HG03045 (cell line): ENCODE measurements at regions not wholly inside any gene's neighbourhood (a gene's known extent, or its start where the extent isn't known, plus 50 kb on each side); places are given as distances from the start of the nearest gene placed in this dataset.
"Not testable (repeated sequence)": the region's sequence is repeated elsewhere in the genome, so short reads cannot be mapped to it uniquely, and the experiment has no call there.

Source experiments
- ATAC-seq: cut with Tn5 transposase; IDR thresholded peaks from one replicate; pipeline ENCODE4 v1.9.1; 2021; ENCODE audit warnings: mild to moderate bottlenecking, moderate library complexity; ENCODE audit not compliant: unreplicated experiment

DNA sequence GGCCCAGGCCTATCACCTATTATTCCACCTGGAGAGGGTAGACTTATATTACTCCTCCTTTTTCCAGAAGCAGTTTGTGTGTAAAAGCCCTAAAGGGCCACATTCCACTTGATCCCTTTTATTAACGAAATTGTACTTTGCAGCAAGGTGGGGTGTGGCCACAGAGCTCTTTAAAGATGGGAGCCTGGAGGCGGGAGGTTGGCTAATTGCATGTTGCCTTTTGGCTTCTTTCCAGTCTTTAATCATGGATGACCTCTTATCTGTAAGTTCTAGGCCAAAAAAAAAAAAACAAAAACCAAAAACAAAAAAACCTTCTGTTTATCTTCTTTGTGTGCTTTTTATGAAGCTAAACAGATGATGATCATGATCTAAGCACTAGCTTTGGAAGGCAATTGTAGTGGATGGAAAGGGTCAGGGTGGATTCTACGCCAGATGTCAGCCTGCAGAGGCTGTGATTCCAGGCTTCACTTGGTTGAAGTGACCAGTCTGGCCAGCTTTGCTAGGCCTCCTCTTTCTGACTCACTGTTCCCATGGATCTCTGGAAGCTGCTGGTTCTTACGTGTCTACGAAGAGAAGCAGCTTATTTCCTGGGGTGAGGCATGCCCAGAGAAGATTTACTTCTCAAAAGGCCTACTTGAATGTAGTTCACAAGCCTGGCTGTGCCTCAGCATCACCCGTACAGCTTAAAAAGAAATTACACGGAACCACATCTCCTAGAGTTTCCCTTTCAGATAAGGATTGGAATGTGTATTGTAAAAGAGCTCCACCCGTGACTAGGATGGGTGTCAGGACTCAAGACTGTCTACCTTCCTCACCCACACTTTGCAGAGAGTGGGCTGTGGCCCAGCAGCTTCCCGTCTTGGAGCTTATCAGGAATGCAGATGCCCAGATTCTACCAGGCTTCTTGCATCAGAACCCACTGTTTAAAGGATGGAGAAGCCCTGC is 330.9 kb upstream of the C2CD4B start:
- ATAC-seq, result no peak

DNA sequence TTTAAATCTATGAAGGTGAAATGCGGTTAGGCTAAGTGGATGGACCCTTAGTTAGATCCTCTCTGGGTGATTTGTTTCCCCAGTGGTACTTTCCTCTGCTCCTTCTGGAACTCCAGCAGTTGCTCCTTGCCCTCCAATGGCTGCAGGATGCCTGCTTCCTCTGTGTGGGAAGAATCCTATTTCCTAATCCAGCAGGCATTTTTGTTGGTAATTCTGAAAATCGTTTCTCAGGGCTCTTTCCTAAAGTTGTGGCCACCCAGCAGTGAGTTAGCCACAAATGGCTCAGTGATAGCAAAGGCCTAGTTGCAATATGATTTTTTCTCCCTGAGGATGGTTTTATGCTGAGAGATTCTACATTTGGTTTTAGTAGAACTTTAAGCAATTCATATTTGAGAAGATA is 332.3 kb upstream of the C2CD4B start:
- no peak for ATAC-seq

DNA sequence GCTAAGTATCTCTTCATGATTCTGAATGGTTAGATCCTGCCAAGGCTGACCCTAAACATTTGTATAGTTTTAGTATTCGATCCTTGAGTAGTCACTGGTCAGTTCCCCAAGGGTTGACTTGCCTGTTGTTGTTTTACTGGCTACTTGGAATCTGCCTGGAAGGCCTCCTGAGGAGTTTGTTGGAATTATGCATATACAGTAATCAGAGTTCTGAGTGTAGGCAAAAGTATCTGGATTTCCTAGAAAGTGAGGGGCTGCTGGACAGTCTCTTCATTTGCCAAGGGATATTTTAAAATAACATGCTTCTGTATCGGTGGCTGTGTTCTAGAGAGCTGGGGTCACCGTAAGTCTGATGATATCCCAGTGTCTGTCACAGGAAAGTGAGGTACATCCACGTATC is 333.2 kb upstream of the C2CD4B start:
- no peak for ATAC-seq

DNA sequence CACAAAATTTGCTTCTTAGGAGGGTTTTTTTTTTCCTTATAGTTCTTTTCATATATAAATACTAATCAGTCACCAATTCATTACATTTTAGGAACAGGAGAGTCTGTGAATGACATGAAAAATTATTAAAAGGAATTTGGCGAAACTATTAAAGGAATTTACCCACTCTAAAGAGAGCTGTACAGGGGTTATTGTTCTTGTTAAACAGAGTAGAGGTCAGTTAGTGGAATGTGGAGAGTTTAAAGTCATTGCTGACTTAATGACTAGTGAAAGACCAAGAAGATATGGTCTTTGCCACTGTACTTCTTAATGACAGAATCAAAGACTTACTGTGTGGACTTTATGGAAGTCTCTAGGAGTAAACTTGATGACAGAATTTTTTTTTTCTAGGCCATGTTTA is 333.6 kb upstream of the C2CD4B start:
- no peak for ATAC-seq

DNA sequence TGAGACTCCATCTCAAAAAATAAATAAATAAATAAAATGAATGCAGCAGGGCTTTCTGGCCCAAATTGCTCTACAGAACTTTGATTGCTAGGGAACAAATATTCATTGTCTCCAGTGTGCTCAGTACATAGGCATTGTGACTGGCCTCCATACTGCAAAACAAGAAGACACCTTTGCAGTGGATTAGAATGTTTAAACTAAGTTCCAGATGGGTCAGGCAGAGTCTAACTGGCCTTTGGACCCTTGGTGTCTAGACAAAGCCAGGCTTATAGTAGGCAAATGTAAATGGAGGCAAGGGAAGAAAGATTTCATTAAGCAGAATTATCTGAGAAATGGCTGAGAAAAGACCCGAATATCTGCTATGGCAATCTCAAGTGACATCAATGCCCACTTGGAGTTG is 335.2 kb upstream of the C2CD4B start:
- no peak for ATAC-seq

DNA sequence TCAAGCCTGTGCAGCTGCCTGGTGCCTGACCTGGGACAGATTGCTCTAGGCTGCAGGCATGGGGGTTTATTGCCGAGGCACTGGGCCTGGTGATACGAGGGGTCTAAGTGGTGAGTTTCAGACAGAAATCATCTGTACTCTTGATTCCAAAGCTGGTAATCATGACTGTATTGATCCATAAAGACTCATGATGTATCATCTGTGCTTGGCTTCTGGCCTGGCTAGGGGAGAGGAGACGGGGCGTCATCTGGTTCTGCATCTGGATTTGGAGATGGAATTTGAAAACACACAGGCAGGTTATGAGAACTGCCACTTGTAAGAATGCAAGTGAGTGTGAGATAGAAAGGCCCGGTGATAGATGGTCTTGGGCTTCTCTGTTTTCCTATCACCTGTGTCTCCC is 337.4 kb upstream of the C2CD4B start:
- no peak for ATAC-seq

DNA sequence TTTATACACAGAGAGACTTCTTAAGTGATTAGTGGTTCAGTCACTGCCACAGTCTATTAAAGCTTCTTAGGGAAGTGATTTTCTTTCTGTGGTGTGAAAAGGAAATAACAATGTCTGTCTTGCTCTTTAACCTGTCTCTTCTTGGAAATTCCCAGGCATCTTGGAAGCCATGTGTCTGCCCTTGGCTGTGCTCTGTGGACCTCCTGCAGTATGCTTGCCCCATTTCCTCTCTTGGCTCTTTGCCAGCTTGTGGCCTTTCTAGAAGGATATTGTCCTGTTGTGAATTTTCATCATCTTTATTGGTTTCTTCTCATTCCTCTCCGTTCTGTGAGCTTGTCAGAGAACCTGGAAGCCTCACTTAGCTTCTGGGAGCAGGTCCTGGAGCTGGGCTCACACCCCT is 338.4 kb upstream of the C2CD4B start:
- no peak for ATAC-seq

DNA sequence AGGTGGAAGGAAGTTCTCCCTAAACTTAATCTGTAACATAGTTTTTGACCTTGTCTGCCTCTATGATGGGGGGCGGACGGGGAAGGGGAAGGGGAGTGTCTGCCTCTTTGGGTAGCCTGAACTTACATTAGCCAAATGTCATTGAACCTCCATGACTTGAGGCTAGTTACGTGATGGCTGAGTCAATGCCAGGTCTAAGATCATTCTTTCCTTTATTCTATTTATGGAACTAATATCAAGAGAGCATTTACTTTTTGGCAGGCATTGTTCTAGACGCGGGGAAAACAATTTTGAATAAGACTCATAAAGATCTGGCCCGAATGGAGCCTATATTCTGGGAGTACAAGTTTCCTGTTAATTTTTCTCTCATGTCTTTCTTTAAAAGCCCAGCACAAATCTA is 340.7 kb upstream of the C2CD4B start:
- no peak for ATAC-seq

DNA sequence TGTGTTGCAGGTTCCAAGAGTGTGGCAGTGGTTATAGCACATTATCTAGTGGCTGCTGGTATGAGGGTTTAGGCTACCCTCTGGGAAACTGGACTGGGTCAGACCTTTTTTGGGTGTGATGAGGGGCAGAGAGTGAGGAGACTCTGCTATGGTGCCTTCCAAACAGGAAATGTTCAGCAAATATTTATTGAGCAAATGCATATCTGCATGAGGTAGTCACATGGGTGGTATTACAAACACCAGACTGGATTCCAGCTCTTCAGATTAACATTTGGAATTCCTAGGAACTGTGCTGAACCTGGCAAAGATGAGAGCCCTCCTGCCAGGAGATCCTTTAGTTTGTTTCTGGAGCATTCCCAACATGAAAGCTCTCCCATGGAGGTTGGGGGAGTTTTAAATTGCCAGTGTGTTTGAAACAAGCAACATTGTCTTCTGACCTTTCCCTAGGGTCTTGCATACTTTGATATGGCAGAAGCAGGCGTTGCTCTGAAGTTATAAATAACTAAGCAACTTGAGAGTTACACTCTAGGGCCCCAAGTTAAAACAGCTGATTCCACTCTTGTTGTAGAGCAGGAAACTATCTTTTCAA is 341.2 kb upstream of the C2CD4B start:
- no peak for ATAC-seq

DNA sequence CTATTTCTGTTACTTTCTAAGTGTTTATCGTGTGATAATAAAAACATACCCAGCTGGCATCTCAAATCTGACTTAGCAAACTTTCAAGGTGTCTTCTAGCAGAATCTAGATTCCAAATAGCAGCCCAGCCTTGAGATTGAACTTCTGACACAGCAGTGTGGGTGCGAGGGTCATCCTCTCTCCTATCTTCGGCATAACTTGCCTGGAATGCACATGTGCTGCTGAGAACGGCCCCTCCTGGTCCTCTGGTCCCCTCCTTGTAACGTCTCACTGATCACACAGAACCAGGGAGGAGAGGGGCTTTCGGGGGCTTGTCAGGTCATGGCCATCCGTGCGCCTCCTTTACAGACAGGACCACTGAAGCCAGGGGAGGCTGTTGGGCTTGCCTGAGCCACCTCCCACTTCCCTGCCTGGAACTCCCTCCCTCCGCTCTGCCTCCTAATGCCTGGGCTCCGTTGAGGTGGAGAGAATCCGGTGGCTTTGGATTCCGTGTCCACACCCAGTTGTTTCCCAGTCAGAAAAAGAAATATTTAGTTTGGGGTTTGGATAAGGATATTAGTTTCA is 344.4 kb upstream of the C2CD4B start:
- no peak for ATAC-seq

DNA sequence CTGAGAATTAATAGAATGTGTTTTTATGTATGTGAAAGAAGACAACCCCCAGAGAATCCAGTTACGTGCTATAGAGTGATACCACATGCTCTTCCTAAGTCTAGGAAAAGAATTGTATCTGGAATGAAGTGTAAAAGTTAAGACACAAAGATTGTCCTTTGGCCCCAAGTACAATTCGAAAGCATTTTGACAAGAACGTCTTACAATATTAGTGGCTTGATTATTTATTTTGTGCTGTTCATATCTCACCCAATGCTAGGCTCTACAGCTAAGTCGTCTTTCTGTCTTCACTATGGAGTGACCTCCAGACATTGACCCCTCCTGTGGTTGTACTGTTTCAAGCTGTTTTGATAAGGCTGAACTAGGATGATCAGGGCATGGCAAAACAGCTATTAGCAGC is 345.7 kb upstream of the C2CD4B start:
- no peak for ATAC-seq

DNA sequence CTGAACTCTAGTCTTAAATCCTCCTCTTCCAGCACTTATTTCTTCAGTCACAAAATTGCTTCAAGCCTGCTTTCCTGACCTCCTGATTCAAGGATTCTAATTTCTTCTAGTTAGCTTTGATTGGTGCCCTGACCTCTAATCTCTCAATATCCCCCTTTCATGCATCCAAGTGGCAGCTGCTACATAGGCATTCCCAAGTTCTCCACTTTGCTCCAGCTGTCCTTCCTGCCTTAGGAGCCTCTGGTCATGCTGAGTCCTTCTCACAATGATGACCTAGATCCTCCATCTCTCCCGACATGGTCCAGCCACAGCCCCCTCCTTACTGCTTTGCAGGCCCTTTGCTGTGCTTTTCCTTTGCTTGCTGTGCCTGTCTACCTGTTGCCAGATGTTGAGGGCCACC is 347.8 kb upstream of the C2CD4B start:
- ATAC-seq, result no peak

DNA sequence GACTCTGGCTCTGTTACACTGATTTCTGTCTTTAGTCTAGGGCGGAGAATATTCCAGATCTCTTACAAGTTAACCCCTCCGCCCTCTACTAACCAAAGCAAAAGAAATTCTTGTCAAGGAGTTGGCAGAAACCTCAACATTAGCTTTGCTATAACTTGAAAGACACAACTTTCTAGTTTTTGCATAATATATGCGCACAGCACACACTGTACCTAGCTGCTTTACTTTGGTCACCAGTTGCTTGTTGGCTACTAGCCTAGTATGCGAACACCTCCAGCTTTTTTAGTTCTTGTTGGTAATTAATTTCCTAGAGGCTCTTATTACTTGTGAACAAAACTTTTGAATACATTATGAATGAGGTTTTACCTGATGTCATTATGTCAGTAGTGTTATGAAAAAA is 348.8 kb upstream of the C2CD4B start:
- no peak for ATAC-seq

DNA sequence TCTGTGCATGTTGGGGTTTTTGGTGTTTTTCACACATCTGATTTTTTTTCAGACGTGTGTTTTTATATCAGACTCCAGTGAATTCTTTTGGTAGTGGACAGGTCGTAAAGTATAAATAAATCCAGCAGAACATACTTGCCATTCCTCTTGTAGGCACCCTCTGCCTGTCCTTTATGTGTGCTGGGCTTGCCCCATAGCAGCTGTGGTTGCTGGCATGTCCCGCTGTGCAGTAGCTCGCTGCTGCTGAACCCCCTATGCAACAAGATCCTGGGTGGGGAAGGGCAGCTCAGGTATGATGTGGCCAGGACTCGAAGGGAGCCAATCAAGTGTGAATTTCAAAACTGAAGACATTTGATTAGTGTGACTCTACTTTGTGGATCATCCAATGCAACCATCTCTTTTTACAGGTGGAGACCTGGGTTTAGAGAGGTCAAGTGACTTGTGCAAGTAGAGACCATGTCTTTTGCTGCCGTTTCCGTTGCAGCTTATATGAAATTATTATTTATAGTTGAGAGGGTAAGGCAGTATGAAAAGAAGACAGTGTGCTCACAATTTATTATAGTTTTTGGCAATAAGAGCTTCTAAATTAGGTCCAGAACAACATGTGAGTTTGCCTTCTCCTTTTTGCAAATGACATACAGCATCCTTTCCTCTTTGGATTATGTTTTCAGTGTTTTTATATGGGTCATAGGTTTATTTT is 350.8 kb upstream of the C2CD4B start:
- no peak for ATAC-seq

DNA sequence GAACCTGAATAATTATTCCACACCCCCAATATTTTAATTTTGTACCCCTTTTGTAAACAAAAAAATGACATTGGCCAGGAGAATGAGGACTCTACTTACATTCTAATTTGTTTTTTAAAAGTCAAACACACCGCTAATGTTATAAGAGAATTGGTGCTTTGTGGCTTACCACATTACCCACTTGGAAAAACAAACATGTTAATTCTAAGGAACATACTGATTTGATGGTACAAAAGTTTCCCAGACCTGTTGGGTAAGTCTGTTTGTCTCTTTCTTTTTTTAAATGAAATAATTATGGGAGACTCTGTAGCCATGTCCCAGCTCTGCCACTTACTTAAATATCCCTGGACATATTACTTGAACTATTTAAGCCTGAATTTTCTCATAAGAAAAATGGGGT is 352.5 kb upstream of the C2CD4B start:
- ATAC-seq, result no peak

DNA sequence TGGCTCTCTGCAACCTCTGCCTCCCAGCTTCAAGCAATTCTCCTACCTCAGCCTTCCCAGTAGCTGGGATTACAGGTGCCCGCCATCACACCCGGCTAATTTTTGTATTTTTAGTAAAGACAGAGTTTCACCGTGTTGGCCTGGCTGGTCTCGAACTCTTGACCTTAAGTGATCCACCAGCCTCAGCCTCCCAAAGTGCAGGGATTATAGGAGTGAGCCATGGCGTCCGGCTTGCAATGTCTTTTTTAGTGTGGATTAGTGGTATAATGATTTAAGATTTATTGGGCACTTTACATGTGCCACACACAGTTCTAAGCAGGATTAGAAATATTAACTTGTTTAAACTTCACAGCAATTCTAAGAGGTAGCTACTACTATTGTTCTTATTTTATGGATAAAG is 353.6 kb upstream of the C2CD4B start:
- ATAC-seq, result not testable (repeated sequence)

DNA sequence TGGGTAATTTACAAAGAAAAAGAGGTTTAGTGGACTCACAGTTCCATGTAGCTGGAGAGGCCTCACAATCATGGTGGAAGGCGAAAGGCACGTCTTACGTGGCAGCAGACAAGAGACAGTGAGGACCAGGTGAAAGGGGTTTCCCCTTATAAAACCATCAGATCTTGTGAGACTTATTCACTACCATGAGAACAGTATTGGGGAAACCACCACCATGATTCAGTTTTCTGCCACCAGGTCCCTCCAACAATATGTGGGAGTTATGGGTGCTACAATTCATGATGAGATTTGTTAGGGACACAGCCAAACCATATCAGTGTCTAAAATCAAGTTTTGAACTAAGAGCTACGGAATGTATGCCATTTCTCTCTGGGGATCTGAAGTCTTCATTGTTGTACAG is 354.8 kb upstream of the C2CD4B start:
- no peak for ATAC-seq

DNA sequence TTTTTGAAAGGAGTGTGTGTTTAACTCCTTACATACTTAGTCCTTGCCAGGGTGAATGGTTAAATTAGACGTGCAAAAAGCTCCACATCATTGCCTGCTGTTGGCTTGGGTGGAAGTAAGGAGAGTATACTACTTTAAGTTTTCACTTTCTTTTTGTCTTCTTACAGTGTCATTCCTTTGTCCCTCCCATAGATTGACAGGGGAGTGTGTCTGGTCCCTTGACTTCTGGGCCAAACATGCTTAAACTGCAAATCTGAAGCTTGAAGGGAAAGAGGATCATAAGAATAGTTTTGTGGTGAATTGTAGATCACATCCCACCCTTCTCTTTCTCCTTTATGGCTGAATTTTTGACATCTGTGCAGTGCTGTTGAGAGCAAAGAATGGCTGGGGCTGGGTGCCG is 355.8 kb upstream of the C2CD4B start:
- ATAC-seq, result no peak

DNA sequence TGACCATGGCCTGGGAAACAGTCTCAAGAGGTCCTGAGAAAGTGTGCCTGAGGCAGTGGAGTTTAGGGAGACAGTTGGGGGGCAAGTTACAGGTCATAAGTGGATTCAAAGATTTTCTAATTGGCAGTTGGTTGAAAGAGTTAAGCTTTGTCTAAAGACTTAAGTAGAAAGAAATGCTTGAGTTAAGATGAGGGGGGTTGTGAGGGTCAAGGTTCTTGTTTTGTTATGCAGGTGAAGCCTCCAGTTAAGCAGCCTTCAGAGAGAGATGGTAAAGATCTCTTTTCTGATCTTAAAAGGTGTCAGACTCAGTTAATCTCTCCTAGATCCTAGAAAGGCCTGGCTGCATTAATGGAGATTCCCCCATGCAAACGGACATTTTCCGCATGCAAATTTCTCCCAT is 356.3 kb upstream of the C2CD4B start:
- no peak for ATAC-seq

DNA sequence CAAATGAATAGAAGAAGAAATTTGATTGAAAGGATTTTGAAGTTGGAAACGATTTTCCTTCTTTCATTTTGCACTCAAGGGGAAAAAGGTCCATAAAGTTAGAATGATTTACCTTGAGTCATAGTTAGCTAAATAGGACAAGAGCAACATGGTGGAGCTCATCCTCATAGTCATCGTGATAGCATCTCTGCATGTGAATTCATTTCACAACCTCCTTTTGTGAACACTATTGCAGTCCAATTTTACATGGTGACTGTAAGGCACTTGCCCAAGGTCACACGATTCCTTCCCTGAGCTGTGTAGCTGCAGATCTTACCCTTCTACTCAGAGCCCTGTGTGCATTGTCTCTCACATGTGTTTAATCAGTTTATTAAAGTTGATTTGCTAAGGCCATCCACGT is 359.8 kb upstream of the C2CD4B start:
- no peak for ATAC-seq

DNA sequence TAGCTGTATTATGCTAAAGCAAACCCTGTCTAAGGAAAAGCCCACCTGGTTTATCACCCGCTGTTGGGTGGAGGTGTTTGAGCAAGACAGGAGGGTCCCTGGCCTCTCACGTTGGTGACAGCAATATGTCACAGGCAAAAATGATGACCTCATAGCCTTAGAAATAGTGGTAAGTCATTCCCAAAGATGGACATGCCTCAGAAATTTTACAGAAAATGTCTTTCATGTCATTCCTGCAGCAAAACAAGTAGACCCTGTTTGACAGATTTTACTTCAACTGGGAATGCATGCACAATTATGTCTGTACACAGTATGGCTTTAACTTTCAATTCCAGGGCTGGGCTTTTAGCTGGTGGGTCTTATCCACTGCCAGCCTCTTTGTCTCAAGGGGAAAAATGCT is 362.3 kb upstream of the C2CD4B start:
- ATAC-seq, result no peak

DNA sequence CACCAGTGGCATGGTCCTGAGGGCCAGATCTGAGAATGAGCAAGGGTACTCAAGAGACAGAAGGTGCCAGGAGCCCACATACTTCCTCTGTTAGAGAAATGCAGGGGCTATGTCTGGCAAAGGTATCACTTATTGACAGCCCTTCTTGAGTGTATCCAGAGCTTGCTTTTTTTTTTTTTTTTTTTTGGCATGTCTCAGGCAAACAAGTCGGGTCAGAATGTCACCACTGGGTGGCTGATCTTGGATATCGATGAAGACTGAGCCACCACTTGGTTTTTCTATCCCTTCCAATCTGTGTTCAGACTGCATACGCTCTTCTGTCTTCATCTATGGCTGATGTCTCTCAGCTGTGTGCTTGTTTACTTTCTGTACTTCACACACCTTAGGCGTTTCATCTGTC is 363.4 kb upstream of the C2CD4B start:
- no peak for ATAC-seq
